GM23248 (cell line): ENCODE measurements at regions not wholly inside any gene's neighbourhood (a gene's known extent, or its start where the extent isn't known, plus 50 kb on each side); places are given as distances from the start of the nearest gene placed in this dataset.

Experiments
- EZH2 ChIP-seq: fragments of 200-600 bp; sonication (generic); IDR thresholded peaks from 2 replicates; pipeline ENCODE4 v1.6.1; 2018; ENCODE audit warnings: antibody characterized with exemption, mild to moderate bottlenecking; ENCODE audit not compliant: insufficient read depth, poor library complexity, severe bottlenecking
- EZH2phosphoT487 ChIP-seq: fragments of 200-600 bp; sonication (generic); IDR thresholded peaks from 2 replicates; pipeline ENCODE4 v1.6.1; 2018; ENCODE audit warnings: antibody characterized with exemption, moderate library complexity, mild to moderate bottlenecking, low read depth; ENCODE audit not compliant: insufficient read depth

DNA sequence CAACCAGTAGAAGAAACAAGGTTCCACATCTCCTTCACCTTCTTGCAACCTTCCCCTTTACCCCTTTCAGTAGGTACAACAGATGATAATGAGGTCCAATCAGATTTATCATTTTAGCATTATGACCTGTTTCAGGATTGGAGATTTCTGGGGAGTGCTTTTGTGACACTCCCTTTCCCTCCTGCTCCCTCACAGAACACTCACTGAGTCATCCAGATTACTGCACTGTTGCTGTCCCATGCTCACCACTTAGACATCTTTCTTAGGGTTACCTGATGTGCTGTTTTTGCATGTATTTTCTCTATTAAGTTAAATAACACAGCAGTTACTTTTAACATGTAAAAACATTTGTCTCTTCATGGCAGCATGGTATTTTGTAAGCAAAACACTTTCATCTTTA, 118.5 kb downstream of the MFSD1 start:
- no peak for TF ChIP-seq EZH2phosphoT487
- no peak for TF ChIP-seq EZH2
